ENCODE measurements at regions not wholly inside any gene's neighbourhood (a gene's known extent, or its start where the extent isn't known, plus 50 kb on each side); places are given as distances from the start of the nearest gene placed in this dataset.

DNA sequence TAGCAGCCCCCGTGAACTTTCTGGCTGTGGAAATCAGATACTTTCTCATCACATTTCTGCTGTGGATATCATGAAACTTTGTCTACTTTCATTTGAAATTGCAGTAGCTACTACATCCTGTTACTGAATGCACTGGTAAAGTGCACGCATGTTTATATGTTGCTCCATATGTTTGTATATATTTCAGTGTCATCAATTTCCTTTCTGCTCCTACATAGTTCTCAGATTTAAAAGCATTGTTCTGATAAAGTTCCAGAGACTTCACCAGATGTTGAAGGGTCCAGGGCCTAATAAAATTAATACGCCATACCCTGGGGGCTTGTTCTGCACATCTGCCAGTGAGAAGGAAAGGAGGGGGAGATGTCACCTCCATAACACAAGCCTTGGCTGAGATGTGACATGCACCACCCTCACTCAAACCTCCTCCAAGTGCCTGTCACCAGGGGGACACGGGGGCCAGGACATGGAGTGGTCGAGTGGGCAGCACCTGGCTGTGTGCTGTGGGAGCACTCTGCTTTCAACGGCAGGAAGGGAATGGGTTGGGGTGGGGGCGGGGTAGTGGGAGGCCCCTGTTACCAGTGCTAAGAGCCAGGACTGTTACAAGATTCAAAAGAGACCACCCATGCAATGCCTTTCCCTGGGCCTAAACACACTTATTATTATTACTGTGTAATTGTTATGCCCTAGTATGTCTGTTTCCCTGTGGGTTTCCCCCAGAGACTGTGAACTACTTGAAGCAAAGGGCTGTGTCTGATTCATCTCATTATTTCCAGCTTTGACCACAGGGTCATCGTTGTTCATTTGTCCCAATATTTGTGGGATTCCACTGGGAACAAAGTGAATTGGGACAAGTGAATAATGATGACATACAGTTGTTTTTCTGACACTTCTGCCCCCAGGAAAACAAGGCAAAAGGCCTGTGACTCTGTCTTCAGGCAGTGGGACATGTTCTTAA, 193.4 kb downstream of the FOXL1 start:
- Histone ChIP-seq H3K4me2 (ENCODE audit: control insufficient read depth, insufficient read depth) (no peak overlapping the region), H3K36me3 (ENCODE audit: control insufficient read depth in 2 of 2, insufficient read depth in 2 of 2, low read length in 1 of 2) (no peaks in the 10 kb centered on the region), H3K27ac (ENCODE audit: control insufficient read depth, insufficient read depth) (no peak overlapping the region), H4K20me1 (ENCODE audit: control insufficient read depth, insufficient read depth) (no peaks in the 10 kb centered on the region), H3K4me3 (no peak overlapping the region), H3K4me1 (ENCODE audit: control insufficient read depth, insufficient read depth, low read length) (no peaks in the 10 kb centered on the region), H2AFZ (ENCODE audit: control insufficient read depth, low read depth, low read length) (no peak overlapping the region), H3K79me2 (ENCODE audit: control insufficient read depth, insufficient read depth, low read length) (no peaks in the 10 kb centered on the region), H3K27me3 (replicated peaks in 1 of 2; ENCODE audit: control insufficient read depth in 2 of 2, insufficient read depth in 2 of 2, low read length in 1 of 2) (peaks cover 0 to 2% of the 10 kb centered on the region in 2 experiments; a peak in 1 of 4 replicates), H3K9ac (ENCODE audit: control insufficient read depth, insufficient read depth, low read length) (no peak overlapping the region), H3K9me3 (replicated peaks; ENCODE audit: control insufficient read depth, insufficient read depth, low read length) (no peaks in the 10 kb centered on the region)
- intact Hi-C loops (cut with micrococcal nuclease; ENCODE audit: unreplicated experiment) = no loop called here
- POLR2A ChIA-PET = no interaction called here
- SMC1A ChIA-PET (ENCODE audit: uncharacterized antibody, unreplicated experiment) = interaction anchor here (1.0 to 1.4 kb wide), 3 partner anchors 13 to 288 kb away, joined by 3 to 4 read pairs (median 3); no protein-coding TSS in a partner anchor
- TF ChIP-seq, protein P1, sequence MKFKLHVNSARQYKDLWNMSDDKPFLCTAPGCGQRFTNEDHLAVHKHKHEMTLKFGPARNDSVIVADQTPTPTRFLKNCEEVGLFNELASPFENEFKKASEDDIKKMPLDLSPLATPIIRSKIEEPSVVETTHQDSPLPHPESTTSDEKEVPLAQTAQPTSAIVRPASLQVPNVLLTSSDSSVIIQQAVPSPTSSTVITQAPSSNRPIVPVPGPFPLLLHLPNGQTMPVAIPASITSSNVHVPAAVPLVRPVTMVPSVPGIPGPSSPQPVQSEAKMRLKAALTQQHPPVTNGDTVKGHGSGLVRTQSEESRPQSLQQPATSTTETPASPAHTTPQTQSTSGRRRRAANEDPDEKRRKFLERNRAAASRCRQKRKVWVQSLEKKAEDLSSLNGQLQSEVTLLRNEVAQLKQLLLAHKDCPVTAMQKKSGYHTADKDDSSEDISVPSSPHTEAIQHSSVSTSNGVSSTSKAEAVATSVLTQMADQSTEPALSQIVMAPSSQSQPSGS (IDR thresholded peaks at IDR 0.05; ENCODE audit: low read length) = no peak
- TF ChIP-seq ZZZ3 (IDR thresholded peaks at IDR 0.05; ENCODE audit: control insufficient read depth, insufficient read length, low read depth) (no peak), POLR2A (IDR thresholded peaks at IDR 0.05; ENCODE audit: low read depth, low read length) (no peak), EZH2 (IDR thresholded peaks at IDR 0.05; ENCODE audit: borderline replicate concordance, control insufficient read depth, low read depth, low read length) (no peak), ZNF384 (IDR thresholded peaks at IDR 0.05; ENCODE audit: borderline replicate concordance, low read depth, low read length) (no peak), EP300 (IDR thresholded peaks at IDR 0.05; ENCODE audit: borderline replicate concordance in 1 of 2, control insufficient read depth in 1 of 2, low read depth in 2 of 2, low read length in 2 of 2) (no peak), BHLHE40 (IDR thresholded peaks at IDR 0.05; ENCODE audit: borderline replicate concordance in 1 of 2, low read depth in 2 of 2, low read length in 1 of 2) (no peak), PAX8 (IDR thresholded peaks at IDR 0.05) (no peak)
- TF ChIP-seq, protein P2, sequence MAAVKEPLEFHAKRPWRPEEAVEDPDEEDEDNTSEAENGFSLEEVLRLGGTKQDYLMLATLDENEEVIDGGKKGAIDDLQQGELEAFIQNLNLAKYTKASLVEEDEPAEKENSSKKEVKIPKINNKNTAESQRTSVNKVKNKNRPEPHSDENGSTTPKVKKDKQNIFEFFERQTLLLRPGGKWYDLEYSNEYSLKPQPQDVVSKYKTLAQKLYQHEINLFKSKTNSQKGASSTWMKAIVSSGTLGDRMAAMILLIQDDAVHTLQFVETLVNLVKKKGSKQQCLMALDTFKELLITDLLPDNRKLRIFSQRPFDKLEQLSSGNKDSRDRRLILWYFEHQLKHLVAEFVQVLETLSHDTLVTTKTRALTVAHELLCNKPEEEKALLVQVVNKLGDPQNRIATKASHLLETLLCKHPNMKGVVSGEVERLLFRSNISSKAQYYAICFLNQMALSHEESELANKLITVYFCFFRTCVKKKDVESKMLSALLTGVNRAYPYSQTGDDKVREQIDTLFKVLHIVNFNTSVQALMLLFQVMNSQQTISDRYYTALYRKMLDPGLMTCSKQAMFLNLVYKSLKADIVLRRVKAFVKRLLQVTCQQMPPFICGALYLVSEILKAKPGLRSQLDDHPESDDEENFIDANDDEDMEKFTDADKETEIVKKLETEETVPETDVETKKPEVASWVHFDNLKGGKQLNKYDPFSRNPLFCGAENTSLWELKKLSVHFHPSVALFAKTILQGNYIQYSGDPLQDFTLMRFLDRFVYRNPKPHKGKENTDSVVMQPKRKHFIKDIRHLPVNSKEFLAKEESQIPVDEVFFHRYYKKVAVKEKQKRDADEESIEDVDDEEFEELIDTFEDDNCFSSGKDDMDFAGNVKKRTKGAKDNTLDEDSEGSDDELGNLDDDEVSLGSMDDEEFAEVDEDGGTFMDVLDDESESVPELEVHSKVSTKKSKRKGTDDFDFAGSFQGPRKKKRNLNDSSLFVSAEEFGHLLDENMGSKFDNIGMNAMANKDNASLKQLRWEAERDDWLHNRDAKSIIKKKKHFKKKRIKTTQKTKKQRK (IDR thresholded peaks at IDR 0.05; ENCODE audit: low read depth, low read length) = no peak
- ATAC-seq (no peak), DNase-seq (ENCODE audit: low read depth, low spot score) (no peak), FAIRE-seq (no peak)
- BruUV-seq (replicated peaks) = no TSS peak
- in situ Hi-C loops (cut with MboI) = no loop called here
- RAD21 ChIA-PET (ENCODE audit: unreplicated experiment) = interaction anchor here (1.2 kb wide), 1 partner anchor 207 kb away, joined by 3 read pairs; no protein-coding TSS in a partner anchor
- CTCF ChIA-PET = interaction anchor here (2.0 kb wide), 1 partner anchor 11 kb away, joined by 7 read pairs; no protein-coding TSS in a partner anchor
- 20% methylated on average over 7 of the region's 8 CpGs for WGBS (ENCODE audit: insufficient coverage, insufficient replicate concordance, low lambda C conversion rate, missing lambda C conversion rate)
